ENCODE measurements at regions not wholly inside any gene's neighbourhood (a gene's known extent, or its start where the extent isn't known, plus 50 kb on each side); places are given as distances from the start of the nearest gene placed in this dataset.

DNA sequence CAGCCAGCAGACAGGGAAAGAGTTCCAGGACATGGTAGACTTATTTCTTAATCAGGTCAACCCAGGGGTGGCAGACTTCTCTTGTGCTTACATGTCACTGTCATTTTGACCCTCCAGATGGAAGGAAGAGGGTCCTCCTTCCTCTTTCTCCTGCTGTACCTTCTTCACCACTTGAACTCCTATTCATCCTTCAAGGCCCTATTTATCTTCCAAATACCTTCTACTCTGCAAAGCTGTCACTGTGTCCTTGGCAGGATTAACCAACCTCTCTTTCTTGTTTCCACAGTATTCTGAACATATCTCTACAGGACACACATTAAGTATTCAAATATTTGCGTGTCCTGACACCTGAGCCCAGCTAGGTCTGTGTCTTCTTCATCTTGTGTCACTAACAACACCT, 163.1 kb downstream of the DICER1 start:
- no peak for DNase-seq (ENCODE audit: low spot score)

DNA sequence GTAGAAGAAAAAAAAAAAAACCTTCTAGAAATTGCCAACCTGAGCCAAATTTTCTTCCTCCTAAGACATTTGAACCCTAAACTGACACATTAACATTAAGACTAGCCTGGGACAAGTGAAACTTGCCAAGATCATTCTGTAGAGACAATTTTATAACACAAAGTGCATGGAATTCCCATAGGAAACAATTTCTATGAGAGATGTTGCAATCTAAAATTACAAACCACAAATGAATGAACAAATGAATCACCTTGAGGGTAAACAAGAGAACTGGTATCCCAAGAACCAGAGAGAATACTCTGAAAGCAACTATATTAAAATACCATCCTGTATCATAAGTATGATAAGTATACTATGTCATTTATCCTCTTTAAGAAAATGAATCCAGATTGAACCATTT, 165.3 kb downstream of the DICER1 start:
- no peak for DNase-seq (ENCODE audit: low spot score)

DNA sequence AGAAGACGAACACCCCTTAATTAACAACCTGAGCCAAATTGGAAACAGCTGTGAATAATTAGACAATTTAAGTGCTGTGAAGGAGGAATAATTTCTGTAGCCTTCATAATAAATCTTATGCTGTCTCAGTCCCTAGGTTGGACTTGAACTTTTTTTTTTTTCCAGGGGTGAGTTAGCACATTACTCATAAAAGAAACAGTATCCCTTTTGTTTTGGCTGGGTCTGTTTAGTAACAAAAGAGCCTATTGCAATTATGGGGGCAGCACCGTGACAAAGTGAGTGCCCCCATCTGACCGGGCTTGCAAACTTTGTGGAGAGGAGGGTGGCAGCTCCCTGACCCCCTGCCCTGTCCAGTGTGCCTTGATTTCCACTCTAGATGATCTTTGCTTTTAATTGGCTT, 167.4 kb downstream of the DICER1 start:
- DNase-seq (ENCODE audit: low spot score) = no peak

DNA sequence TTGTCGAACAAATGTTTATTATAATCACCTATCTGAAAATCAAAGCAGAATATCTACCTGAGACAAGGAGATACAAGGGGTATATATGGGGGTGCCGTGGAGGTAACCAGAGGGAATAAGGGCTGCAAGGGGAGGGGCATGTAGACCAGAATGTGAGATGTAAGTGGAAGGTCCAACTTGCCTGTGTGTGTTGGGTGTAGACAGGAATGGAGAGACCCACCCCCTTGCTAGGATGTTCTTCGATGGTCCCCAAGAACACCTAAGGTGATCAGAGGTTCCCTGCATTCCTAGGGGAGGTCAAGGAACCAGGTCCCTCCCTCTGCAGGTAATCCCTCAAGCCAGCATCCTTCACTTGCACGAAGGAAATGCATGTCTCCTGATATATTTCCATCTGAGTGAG, 167.9 kb downstream of the DICER1 start:
- no peak for DNase-seq (ENCODE audit: low spot score)

DNA sequence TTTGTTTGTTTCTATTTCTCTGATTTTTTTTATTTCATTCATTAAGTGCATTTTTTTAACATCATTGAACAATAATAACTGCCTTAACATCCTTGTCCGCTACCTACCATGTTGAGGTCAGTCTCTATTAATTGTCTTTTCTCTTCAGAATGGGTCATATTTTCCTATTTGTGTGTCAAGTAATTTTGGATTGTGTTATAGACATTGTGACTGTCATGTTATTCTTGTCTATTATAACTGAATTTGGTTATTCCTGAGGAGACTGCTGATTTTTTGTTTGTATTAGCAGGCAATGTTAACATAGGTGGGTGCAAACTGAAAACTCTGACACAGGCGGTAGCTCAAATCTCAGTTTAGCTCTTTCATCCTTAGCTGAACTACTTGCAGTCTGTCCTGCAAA, 169.9 kb downstream of the DICER1 start:
- no peak for DNase-seq (ENCODE audit: low spot score)

DNA sequence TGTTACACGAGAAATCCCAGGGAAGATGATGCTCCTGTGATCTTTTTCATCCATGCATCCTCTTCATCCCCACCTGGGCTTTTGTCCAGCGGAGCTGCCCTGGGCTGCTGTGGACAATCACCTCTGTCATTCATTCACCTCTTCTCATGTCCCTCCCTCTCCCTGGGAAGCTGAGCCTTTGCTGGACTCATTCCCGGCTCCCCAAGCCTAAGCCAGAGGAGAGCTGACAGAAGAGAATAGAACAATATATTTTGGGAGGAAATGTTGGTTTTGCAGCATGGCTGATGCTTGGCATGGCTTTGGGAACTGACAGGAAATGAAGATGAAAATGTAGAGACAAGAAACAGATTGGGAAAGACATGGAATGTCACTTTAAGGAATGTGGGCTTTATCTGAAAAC, 177.4 kb downstream of the DICER1 start:
- no peak for DNase-seq (ENCODE audit: low spot score)

DNA sequence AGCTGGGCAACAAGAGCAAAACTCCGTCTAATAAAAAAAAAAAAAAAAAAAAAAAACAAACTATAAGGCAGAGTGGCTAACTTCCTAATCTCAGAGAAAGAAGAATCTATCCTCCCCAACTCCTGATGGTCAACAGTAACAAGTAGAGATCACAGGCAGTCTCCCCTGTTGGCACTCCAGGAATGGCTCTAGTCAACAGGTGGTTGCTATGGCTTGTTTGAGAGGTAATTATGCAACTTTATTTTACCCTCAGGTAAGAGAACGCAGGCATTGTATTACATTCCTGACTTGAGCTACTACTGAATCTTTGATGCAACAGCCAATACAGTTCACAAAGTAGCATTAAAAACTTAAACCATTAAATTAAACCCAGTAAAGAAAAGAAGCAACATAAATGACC, 180.3 kb downstream of the DICER1 start:
- DNase-seq (ENCODE audit: low spot score) = no peak

DNA sequence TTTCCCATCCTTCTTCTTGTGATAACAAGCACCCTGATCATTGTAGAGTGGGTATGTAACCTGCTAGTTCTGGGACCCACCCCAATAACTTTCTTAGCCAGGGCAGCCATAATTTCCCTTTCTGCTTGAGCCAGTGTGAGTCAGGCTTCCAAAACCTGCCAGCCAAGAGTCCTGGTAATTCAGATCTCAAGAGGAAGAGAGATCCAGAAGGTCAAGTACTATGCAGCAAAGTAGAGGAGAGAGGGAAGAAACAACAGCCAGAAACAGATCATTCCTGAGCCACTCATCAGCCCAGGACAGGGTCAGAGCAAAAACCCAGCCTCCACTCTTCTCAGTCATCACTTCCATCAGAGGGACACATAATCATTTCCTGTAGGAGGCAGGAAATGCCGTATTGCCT, 182.0 kb downstream of the DICER1 start:
- no peak for DNase-seq (ENCODE audit: low spot score)

DNA sequence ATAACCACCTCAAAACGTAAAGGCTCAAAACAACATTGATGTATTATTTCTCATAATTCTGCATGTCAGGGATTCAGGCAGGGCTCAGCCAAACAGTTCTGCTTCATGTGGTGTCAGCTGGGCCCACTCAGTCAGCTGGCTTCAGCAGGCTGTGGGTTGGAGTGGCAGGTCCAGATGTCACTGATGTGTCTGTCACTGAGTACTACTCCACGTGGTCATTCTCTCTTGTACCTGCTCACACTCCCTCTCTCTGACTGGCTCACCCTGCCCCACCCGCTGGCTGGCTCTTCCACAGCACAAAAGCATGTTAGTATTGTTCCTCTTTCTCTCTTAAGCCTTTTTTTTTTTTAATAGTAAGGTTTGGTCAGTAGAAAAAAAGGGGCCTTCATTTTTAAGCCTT, 182.4 kb downstream of the DICER1 start:
- DNase-seq (ENCODE audit: low spot score) = no peak

DNA sequence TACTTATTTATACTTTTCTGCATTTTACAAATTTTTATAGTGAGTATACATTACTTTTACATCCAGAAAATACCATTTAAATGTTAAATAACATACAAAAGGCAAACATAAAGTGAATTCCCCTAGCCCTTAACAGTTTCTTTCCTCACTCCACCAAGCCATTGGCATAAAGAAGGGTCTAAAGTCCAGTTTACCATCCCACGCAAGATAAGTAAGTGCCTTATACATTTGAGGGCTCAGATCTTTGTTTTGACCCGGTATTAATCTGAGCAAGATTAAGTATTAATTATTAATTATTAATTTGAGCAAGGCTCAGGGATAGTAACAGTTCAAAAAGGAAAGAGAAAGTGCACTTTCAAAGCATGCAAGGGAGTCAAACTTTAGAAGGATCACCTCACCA, 182.9 kb downstream of the DICER1 start:
- no peak for DNase-seq (ENCODE audit: low spot score)

DNA sequence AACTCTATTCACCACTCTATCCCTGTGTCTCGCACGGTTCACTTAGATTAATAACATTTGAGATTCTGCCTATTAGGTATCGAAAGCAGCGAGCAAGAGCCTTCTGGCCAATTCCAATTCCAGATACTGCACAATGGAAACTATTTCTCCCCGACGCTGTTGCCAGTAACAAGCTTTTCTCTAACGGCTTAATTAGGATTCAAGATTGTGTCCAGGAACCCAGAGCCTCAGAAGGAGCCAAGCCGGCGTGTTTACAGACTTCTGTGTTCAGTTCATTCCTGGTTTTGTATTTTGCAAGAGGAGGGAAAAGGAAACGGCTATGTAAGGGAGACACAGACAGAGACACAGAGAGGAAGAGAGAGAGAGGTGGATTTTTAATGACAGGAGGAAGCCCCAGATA, 185.6 kb downstream of the DICER1 start:
- no peak for DNase-seq (ENCODE audit: low spot score)

DNA sequence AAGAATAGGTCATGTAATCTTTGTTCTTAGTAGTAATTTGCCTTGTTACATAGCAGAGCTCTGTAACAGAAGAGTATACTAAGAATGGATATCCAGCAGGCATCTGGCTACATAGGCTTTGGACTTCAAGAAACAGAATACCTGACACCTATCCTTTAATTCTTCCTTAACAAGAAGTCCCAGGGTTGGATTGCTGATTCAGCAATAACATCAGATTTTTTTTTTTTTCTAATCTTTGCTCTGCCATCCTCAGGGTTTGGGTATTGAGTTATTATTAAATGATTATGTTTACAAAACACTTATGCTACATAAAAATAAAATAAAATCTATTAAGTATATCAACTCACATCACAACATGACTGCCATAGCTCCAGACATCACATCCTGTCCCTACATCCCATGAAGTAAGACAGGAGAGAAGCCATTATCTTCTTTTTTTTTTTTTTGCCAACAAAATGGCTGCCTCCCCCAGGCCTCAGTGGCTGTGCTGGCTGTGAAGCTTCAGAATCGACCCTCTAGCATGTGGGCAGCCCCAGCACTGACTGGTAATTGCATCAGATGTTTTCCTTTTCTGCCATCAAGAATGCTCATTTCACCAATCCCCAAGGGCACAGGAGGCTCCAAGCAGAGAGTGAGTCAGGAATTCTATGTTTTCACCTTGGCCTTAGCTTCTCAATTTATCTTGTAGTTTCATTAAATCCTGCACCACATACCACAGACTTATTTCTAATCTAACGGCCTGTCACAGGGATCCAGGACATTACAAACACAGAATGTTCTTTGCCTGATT, 186.2 kb downstream of the DICER1 start:
- DNase-seq (ENCODE audit: low spot score) = no peak

DNA sequence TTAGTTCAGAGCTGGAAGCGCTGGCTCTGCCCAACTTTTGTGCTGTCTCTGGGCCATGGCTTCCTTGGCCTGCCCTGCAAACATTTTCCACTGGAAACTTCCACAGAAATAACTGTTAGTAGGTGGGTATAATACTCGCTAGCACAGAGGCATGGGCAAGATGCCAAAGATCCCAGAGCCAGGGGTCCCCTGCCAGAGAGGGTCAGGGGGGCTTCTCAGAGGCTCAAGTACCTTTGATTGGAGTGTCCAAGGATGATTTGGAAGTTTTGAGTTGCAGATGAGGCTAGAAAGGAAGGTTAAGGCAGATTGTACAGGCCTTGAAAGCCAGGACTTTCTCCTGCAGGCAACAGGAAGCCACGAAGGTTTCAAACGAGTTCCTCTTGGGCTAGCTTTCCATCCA, 187.6 kb downstream of the DICER1 start:
- DNase-seq (ENCODE audit: low spot score) = no peak

DNA sequence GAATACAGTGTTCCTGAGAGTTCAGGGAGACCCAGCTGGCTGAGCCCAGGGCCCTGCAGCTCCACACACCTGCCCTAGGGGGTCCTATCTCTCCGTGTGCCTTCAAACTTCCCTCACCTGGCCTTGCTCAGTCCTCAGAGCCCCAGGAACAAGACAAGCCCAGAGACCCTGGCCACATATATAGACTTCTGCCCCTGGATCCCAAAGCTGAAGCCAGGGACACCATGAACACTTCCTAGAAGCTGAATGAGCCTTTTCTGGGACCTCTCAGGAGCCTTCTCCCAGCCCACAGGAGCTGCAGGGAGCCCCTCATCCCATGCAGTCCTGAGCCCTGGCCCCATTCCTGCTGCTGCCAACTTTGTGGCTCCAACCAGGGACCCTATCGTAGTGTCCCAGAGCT, 190.5 kb downstream of the DICER1 start:
- DNase-seq (ENCODE audit: low spot score) = no peak

DNA sequence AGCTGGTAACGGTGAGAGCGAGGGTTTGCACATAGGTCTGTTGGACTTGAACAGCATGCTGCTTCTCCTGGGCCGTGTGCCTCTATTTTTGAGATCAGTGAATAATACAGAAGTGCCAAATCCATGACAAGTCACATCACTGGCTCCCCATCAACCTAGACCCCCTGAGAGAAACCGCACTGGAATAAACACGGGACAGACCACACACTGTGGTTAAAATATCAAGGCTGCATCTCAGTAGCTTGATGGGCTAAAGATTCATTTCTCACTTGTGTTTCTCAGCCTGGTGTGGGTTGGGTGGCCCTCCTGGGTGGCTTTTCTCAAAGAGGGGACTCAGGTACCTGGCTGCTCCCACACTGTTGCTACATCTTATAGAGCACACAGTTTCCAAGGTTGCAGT, 191.0 kb downstream of the DICER1 start:
- DNase-seq (ENCODE audit: low spot score) = no peak

DNA sequence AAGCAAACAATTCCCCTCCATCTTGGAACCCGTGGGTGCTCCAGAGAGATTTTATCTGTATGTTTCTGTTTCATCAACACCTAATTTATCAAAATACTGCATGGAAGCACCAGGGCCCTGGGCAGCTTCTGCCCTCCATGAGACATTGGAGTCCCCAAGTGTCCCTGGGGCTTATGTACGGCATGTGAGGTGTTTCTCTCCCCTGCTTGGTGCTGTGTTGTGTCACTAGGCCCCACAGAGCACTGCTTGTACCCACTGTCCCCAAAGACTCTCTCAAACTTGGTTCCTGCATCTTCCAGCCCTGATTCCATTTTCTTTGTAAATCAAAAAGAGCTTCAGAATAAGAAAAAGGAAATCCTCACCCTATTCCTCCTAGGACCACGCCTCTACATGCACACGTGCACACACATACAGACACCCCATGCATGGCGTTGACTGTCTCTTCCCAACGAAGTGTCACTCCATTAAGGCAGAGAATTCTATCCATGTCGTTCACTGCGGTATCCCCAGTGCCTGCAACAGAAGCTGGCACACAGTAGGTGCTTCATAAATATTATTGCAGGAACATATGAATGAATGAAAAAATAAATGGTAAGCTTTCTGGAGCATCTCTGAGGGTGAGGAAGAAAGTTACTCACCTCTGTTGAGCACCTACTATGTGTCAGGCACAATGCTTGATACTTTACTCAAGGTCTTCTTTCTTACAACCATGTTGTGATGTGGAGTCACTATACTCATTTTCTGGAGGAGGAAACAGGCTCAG, 191.6 kb downstream of the DICER1 start:
- DNase-seq (ENCODE audit: low spot score) = no peak

DNA sequence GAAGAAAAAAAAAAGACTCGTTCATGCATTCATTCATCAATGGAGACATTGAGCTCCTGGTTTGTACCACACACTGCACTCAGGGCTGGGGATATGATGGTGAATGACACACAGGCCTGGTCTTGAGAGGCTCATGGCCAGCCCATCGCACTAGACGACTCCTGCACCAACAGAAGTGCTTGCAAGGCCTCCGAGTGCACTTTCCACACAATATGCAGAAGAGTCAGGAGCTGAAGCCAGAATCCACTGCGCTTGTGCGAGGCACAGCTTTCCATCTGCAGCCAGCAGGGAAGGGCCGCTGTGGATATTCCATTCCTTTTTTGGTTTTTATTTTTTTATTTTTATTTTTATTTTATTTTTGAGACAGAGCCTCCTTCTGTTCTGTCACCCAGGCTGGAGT, 192.4 kb downstream of the DICER1 start:
- no peak for DNase-seq (ENCODE audit: low spot score)

DNA sequence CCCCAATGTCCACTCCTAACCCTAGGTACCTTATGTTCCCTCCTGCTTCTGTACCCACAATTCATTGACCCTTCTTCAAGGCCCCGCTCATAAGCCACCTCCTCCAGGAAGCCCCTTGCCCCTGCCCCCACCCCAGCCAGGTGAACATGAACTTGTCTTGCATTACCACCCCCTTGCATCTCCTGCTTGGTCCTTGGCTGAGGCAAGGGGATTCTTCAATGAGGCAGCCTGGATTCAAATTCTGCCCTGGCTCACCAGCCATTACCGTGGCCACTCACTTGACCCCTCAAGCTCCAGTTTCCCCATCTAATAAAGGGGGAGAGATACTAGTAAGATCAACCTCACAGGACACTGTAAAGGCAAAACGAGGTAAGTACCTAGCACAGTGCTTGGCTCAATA, 193.1 kb downstream of the DICER1 start:
- no peak for DNase-seq (ENCODE audit: low spot score)

DNA sequence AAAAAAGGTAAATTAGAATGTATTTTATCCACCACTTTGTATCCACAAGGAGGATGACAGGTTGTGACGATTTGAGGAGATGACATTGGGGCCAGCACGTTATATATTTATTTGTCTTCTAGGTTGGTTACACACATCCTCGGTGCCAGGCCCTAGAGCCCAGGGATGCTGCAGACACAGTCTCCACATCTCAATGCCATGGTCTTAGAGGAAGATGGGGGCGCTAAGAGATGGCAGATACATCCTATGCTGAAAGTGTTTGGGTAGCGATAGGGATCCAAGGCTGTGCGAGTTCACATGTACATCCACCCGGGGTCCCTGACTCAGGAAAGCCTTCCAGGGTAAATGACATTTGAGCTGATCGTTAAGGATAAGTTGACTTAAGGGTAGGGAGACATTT, 193.1 kb upstream of the GSC start:
- DNase-seq (ENCODE audit: low spot score) = no peak

DNA sequence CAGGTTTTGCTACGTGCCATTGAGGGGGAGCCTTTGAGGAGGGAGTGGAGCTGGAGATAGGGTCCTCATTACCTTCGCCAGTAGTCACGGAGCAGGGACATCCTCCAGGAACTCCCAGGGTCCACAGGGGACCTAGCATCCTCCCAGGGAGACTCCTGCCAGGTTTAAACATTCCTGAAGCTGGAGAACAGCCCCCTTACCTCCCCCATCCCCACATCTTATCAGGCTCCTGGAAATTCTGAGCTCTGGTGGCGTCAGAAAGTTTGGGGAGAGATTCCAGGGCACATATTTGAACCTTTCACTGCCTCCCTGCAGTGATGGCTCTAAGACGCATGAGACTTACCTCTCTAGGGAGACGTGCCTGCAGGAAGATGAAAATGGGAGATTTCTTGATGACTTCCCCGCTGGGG, 192.3 kb upstream of the GSC start:
- no peak for DNase-seq (ENCODE audit: low spot score)

DNA sequence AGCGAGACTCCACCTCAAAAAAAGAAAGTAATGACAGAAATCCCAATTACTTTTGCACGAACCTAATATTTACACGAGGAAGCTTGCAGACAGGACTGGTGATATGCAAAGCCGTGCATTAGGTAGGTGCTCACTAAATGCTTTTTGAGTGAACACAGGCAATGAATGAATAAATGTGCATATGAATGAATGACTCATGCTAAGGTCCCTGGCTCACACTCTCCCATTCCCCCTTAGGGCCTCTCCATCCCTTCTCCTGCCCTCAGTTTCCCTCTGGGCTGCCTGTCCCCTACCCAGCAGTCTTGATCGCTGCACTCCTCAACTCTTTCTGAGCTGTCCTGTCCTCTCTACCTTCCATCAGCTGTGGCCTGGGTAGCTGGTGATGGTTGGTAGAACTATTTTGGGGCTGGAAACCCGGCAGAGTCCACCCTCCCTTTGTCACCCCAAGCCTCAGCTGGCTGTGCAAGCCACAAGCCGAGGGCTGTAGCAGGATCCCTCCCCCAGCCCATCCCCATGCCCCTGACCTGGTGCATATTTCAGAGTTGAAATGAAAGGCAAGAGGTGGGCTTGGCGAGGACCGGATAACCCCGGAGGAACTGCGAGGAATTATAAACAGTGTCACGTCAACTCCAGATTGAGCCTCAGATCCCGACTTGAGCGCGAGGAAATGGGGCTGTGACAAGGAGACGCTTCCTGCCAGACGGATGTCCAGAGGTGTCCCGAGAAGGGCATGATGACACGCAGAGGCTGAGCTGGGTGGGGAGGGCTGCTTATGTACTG, 191.7 kb upstream of the GSC start:
- DNase-seq (ENCODE audit: low spot score) = no peak

DNA sequence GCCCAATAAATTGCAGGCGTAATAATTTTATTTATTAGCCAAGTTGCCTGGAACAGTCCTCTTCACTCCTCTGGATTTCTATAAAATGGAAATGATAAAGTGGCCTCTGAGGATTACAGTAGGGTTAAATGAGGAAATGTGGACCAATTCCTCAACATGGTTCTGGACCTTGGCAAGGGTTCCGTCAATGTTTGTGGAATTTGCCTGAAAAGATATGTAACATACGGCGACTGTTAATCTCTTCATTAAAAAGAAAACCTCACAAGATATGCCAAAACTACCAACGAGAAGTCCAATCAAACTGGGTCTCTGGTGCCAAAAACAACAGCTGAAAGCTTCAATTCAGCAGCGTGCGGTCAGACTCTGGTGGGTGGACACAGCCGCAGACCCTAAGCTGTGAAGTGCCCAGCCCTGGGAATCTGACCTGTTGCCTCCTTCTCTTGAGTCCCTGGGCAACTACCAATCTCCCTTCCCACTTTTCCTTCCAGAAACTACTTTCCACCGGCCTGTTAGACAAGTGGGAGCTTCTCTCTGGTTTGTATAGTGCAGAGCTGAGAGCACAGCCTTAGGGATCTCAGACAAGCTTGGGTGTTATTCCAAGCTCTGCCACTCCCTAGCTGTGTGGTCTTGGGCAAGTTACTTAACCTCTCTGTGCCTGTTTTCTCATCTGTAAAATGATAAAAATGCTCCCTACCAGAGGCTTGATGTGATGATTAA, 190.5 kb upstream of the GSC start:
- DNase-seq (ENCODE audit: low spot score) = no peak
